ENCODE measurements at regions not wholly inside any gene's neighbourhood (a gene's known extent, or its start where the extent isn't known, plus 50 kb on each side); places are given as distances from the start of the nearest gene placed in this dataset.

DNA sequence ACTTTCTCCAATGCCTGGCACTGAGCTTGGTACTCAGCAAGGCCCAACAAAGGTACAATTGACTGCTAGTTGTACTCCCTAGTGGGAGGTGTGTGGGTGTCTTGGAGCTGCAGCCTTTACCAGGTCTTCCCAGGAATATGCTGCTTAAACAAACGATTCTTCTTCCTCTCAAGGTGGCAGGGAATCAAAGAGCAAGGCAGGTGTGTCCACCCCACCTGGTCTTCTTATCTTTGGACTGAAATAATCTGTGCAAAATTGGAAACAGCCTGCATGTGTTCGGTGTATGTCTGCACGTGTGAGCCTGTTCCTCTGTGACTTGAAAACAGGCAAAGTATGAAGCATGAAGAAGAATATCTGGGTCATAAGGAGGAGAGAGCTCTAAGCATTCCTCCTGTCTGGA lies 235.3 kb downstream of the PTTG2 start:
- TF ChIP-seq CTCF (IDR thresholded peaks at IDR 0.05; ENCODE audit: low read length) (no peak), EZH2 (IDR thresholded peaks at IDR 0.05; ENCODE audit: borderline replicate concordance, low read length) (no peak)

Data from OCI-LY1 (cell line).